ENCODE measurements at regions not wholly inside any gene's neighbourhood (a gene's known extent, or its start where the extent isn't known, plus 50 kb on each side); places are given as distances from the start of the nearest gene placed in this dataset.
"Not testable (repeated sequence)": the region's sequence is repeated elsewhere in the genome, so short reads cannot be mapped to it uniquely, and the experiment has no call there.

GRCh38 chr6:3672339-3672738, 79.2 kb downstream of the PXDC1 start:
- not testable (repeated sequence) for H3K4me3 ChIP-seq; H3K27ac ChIP-seq; H3K9me3 ChIP-seq (ENCODE audit: low read depth, low read length); H3K36me3 ChIP-seq (ENCODE audit: insufficient read depth, low read length); H3K9ac ChIP-seq (ENCODE audit: insufficient read length); DNase-seq (ENCODE audit: low read depth, low spot score)

DNA sequence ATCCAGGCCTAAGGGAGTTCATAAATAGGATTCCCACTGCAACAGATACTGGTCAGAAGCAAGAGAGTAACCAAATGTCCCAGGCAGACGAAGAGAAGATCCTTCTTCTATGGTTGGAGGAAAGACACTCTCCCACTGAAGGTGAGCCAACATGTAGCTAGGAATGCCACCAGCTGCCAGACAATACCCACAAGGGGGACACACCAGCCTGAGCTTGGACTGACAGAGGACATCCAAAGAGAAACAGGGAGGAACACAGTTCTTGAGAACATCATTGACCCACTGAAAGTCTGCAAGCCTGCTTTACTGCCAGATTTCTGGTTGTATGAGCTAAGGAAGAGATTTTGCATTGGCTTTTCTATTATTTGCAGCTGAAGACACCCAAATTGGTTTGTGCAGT, 80.1 kb downstream of the PXDC1 start:
- TF ChIP-seq EZH2 (IDR thresholded peaks at IDR 0.05) (no peak), FOXP2 (optimal IDR thresholded peaks at IDR 0.05; ENCODE audit: control extremely low read depth, extremely low read length, insufficient read depth) (no peak), POLR2AphosphoS5 (IDR thresholded peaks at IDR 0.05; ENCODE audit: borderline replicate concordance, low read depth, low read length) (no peak)
- DNase-seq (ENCODE audit: low read depth, low spot score), result no peak
- H3K4me3 ChIP-seq, result no peak overlapping the region

DNA sequence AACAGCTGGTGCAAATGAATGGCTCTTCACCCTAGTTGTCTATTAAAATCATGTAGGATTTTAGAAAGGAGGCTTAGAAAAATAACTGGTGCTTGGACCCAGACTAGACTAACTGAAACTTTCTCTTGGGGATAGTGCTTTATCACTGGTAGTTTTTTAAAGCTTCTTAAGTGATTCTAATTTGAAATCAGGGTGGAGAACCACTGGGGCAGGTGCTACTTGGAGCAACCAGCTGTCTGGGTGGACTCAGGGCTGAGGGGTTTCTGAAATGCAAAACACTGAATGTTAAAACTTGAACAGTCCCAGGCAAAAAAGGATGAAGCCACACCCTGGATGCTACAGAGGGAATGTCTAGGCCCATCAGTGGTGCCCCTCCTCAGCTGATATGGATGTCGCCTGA, 81.2 kb downstream of the PXDC1 start:
- Histone ChIP-seq H3K9ac (ENCODE audit: insufficient read length) (no peak overlapping the region), H3K9me3 (ENCODE audit: low read depth, low read length) (no peaks in the 10 kb centered on the region), H3K36me3 (ENCODE audit: insufficient read depth, low read length) (no peaks in the 10 kb centered on the region), H3K27ac (no peak overlapping the region), H3K4me3 (no peak overlapping the region)
- TF ChIP-seq POLR2AphosphoS5 (IDR thresholded peaks at IDR 0.05; ENCODE audit: borderline replicate concordance, low read depth, low read length) (no peak), EZH2 (IDR thresholded peaks at IDR 0.05) (no peak), FOXP2 (optimal IDR thresholded peaks at IDR 0.05; ENCODE audit: control extremely low read depth, extremely low read length, insufficient read depth) (no peak)
- DNase-seq (ENCODE audit: low read depth, low spot score), result no peak

More for the DNA sequence above, 80.1 kb downstream of the PXDC1 start:
- no peaks in the 10 kb centered on the region for H3K9me3 ChIP-seq (ENCODE audit: low read depth, low read length)
- no peak overlapping the region for H3K9ac ChIP-seq (ENCODE audit: insufficient read length)
- no peaks in the 10 kb centered on the region for H3K36me3 ChIP-seq (ENCODE audit: insufficient read depth, low read length)
- no peak overlapping the region for H3K27ac ChIP-seq

DNA sequence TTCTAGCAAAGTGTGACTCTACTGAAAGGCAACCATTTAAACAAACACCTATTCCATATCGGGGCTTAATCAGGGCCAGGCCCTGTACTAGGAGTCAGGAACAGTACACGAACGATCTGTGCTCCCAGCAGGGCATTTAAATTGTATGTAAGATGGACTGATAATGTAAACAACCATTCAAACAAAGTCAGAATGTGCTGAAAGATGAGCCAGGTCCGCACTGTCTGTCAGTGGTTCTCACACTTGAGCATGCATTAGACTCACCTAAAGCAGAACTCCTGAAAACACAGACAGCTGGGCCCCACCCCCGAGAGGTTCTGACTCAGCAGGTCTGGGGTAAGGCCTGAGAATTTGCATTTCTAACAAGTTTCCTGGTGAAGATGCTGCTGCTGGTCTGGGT, 81.6 kb downstream of the PXDC1 start:
- Histone ChIP-seq H3K9ac (ENCODE audit: insufficient read length) (no peak overlapping the region), H3K9me3 (ENCODE audit: low read depth, low read length) (no peaks in the 10 kb centered on the region), H3K27ac (no peak overlapping the region), H3K4me3 (no peak overlapping the region), H3K36me3 (ENCODE audit: insufficient read depth, low read length) (no peaks in the 10 kb centered on the region)
- no peak for TF ChIP-seq FOXP2 (optimal IDR thresholded peaks at IDR 0.05; ENCODE audit: control extremely low read depth, extremely low read length, insufficient read depth)
- TF ChIP-seq POLR2AphosphoS5 (IDR thresholded peaks at IDR 0.05; ENCODE audit: borderline replicate concordance, low read depth, low read length), result no peak
- no peak for TF ChIP-seq EZH2 (IDR thresholded peaks at IDR 0.05)
- no peak for DNase-seq (ENCODE audit: low read depth, low spot score)

DNA sequence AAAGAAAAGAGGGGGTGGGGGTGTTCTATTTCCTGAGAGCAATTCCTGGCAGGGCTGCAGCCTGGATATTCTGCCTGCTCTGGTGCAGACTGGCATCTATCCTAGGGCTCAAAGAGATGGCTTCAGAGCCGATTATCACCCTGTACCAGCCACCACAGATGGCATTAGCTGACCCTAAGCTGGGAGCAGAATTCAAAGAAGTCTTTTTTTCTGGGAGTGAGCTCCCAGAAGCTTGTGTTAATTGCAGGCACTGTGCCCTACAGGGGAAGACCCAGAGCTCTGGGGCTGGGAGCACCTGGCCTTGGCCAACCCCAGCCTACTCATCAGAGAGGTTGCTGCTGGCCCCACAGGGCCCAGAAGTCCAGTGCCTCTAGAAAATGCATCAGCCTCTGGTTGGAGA, 85.9 kb downstream of the PXDC1 start:
- no peak for DNase-seq (ENCODE audit: low read depth, low spot score)
- no peaks in the 10 kb centered on the region for H3K36me3 ChIP-seq (ENCODE audit: insufficient read depth, low read length)
- TF ChIP-seq FOXP2 (optimal IDR thresholded peaks at IDR 0.05; ENCODE audit: control extremely low read depth, extremely low read length, insufficient read depth) (no peak), EZH2 (IDR thresholded peaks at IDR 0.05) (no peak), POLR2AphosphoS5 (IDR thresholded peaks at IDR 0.05; ENCODE audit: borderline replicate concordance, low read depth, low read length) (no peak)
- peak overlapping the region; percentile 1 for H3K9ac ChIP-seq (ENCODE audit: insufficient read length)
- H3K4me3 ChIP-seq, result peak overlapping the region; percentile 69
- H3K9me3 ChIP-seq (ENCODE audit: low read depth, low read length), result no peaks in the 10 kb centered on the region
- peak overlapping the region; percentile 78; the same call in 1 of the 2 replicates for H3K27ac ChIP-seq

GRCh38 chr6:3664625-3665041, 86.9 kb downstream of the PXDC1 start:
- H3K36me3 ChIP-seq (ENCODE audit: insufficient read depth, low read length), result no peaks in the 10 kb centered on the region
- TF ChIP-seq FOXP2 (optimal IDR thresholded peaks at IDR 0.05; ENCODE audit: control extremely low read depth, extremely low read length, insufficient read depth), result peak; percentile 95
- TF ChIP-seq POLR2AphosphoS5 (IDR thresholded peaks at IDR 0.05; ENCODE audit: borderline replicate concordance, low read depth, low read length), result no peak
- H3K27ac ChIP-seq, result peak overlapping the region; percentile 78
- DNase-seq (ENCODE audit: low read depth, low spot score), result peak; percentile 59
- no peaks in the 10 kb centered on the region for H3K9me3 ChIP-seq (ENCODE audit: low read depth, low read length)
- peak overlapping the region; percentile 46 for H3K9ac ChIP-seq (ENCODE audit: insufficient read length)
- H3K4me3 ChIP-seq, result peak overlapping the region; percentile 69

GRCh38 chr6:3663811-3664210, 87.7 kb downstream of the PXDC1 start:
- TF ChIP-seq POLR2AphosphoS5 (IDR thresholded peaks at IDR 0.05; ENCODE audit: borderline replicate concordance, low read depth, low read length) (no peak), EZH2 (IDR thresholded peaks at IDR 0.05) (no peak), FOXP2 (optimal IDR thresholded peaks at IDR 0.05; ENCODE audit: control extremely low read depth, extremely low read length, insufficient read depth) (no peak)
- no peak overlapping the region for H3K9ac ChIP-seq (ENCODE audit: insufficient read length)

DNA sequence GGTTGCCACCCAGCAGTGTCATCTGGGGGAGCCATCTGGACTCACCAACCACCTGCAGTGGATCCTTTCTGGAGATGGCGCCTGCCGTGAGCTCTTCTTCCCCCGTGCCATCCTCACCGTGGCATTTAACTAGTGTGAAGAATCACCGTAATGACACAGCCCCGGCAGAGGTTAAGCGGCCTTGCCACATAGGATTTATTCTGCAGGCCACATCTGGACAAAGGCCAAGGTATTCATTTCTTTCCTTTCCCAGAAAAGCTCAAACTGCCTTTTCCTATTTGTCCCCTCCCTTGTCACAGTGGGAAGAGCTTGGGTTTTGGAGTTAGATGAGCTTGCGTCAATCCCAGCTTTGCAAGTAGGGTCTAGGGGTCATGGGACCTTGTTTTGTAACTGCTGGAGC, 88.4 kb downstream of the PXDC1 start:
- Histone ChIP-seq H3K9ac (ENCODE audit: insufficient read length) (no peak overlapping the region), H3K27ac (no peak overlapping the region), H3K36me3 (ENCODE audit: insufficient read depth, low read length) (no peaks in the 10 kb centered on the region), H3K4me3 (no peak overlapping the region), H3K9me3 (ENCODE audit: low read depth, low read length) (no peaks in the 10 kb centered on the region)
- no peak for TF ChIP-seq FOXP2 (optimal IDR thresholded peaks at IDR 0.05; ENCODE audit: control extremely low read depth, extremely low read length, insufficient read depth)
- no peak for TF ChIP-seq POLR2AphosphoS5 (IDR thresholded peaks at IDR 0.05; ENCODE audit: borderline replicate concordance, low read depth, low read length)
- TF ChIP-seq EZH2 (IDR thresholded peaks at IDR 0.05), result no peak
- no peak for DNase-seq (ENCODE audit: low read depth, low spot score)

More at GRCh38 chr6:3663811-3664210, 87.7 kb downstream of the PXDC1 start:
- peak overlapping the region; percentile 78; the same call in 1 of the 2 replicates for H3K27ac ChIP-seq
- H3K36me3 ChIP-seq (ENCODE audit: insufficient read depth, low read length), result no peaks in the 10 kb centered on the region
- H3K4me3 ChIP-seq, result no peak overlapping the region
- DNase-seq (ENCODE audit: low read depth, low spot score), result no peak
- H3K9me3 ChIP-seq (ENCODE audit: low read depth, low read length), result no peaks in the 10 kb centered on the region

- Histone ChIP-seq H3K4me3 (no peak overlapping the region), H3K9me3 (ENCODE audit: low read depth, low read length) (no peaks in the 10 kb centered on the region), H3K27ac (no peak overlapping the region), H3K9ac (ENCODE audit: insufficient read length) (no peak overlapping the region), H3K36me3 (ENCODE audit: insufficient read depth, low read length) (no peaks in the 10 kb centered on the region)
- no peak for TF ChIP-seq POLR2AphosphoS5 (IDR thresholded peaks at IDR 0.05; ENCODE audit: borderline replicate concordance, low read depth, low read length)
- TF ChIP-seq EZH2 (IDR thresholded peaks at IDR 0.05), result no peak
- TF ChIP-seq FOXP2 (optimal IDR thresholded peaks at IDR 0.05; ENCODE audit: control extremely low read depth, extremely low read length, insufficient read depth), result no peak
- DNase-seq (ENCODE audit: low read depth, low spot score), result no peak
These were observed 90.1 kb downstream of the PXDC1 start for GRCh38 chr6:3661390-3661789.
